ENCODE measurements at regions not wholly inside any gene's neighbourhood (a gene's known extent, or its start where the extent isn't known, plus 50 kb on each side); places are given as distances from the start of the nearest gene placed in this dataset.

GRCh38 chr5:99664972-99665371, 736.2 kb upstream of the CHD1 start:
- no peak overlapping the region for H2BK120ac ChIP-seq (ENCODE audit: low read depth, low read length, poor library complexity, severe bottlenecking)
- no peaks in the 10 kb centered on the region for H3K4me1 ChIP-seq (ENCODE audit: insufficient read depth, low read length)
- no peaks in the 10 kb centered on the region for H3K79me1 ChIP-seq (ENCODE audit: insufficient read depth, low read depth, low read length, poor library complexity, severe bottlenecking)
- Mint-ChIP-seq H3K4me3 (no peak overlapping the region), H3K36me3 (ENCODE audit: insufficient read depth in 1 of 3, low read depth in 3 of 3) (no peaks in the 10 kb centered on the region), H3K4me1 (no peaks in the 10 kb centered on the region), H3K27me3 (ENCODE audit: low read depth) (no peaks in the 10 kb centered on the region), H3K27ac (no peak overlapping the region), H3K9me3 (no peaks in the 10 kb centered on the region)
- H3K9ac ChIP-seq (ENCODE audit: extremely low read depth, insufficient read length, low read length): no peak overlapping the region
- H2BK5ac ChIP-seq (ENCODE audit: insufficient read length, low read length): no peak overlapping the region
- no peak overlapping the region for H2BK12ac ChIP-seq (ENCODE audit: insufficient read length, low read depth, low read length)
- no peak overlapping the region for H3K18ac ChIP-seq (ENCODE audit: insufficient read length, low read depth, low read length)
- DNase-seq: no peak
- no peaks in the 10 kb centered on the region for H3K23me2 ChIP-seq (ENCODE audit: insufficient read length, low read depth, low read length, poor library complexity, severe bottlenecking)
- no peak overlapping the region for H2AK5ac ChIP-seq (ENCODE audit: insufficient read length, low read length)
- no peak overlapping the region for H2BK15ac ChIP-seq (ENCODE audit: low read depth, low read length)
- H3K27ac ChIP-seq (ENCODE audit: insufficient read length, low read depth, low read length): no peak overlapping the region
- no peak overlapping the region for H2BK20ac ChIP-seq (ENCODE audit: low read depth, low read length, poor library complexity, severe bottlenecking)
- H4K8ac ChIP-seq (replicated peaks; ENCODE audit: insufficient read length, low read depth, low read length): no peak overlapping the region
- H3K27me3 ChIP-seq (ENCODE audit: insufficient read depth, low read length): no peaks in the 10 kb centered on the region
- H3T11ph ChIP-seq (ENCODE audit: low read length): no peak overlapping the region
- H3K23ac ChIP-seq (ENCODE audit: insufficient read length, low read depth, low read length): no peak overlapping the region
- H2AFZ ChIP-seq (ENCODE audit: low read length): no peak overlapping the region
- no peaks in the 10 kb centered on the region for H3K9me3 ChIP-seq (ENCODE audit: control insufficient read depth, low read depth, low read length)
- H4K5ac ChIP-seq (ENCODE audit: insufficient read length, low read depth, low read length): no peak overlapping the region
- H4K91ac ChIP-seq (ENCODE audit: insufficient read length, low read depth, low read length): no peak overlapping the region
- H3K79me2 ChIP-seq (ENCODE audit: insufficient read depth, low read length): no peaks in the 10 kb centered on the region
- H3K4ac ChIP-seq (ENCODE audit: low read depth, low read length): no peak overlapping the region
- no peak for TF ChIP-seq CTCF (conservative IDR thresholded peaks at IDR 0.05)
- no peak overlapping the region for H3K4me2 ChIP-seq (ENCODE audit: insufficient read depth, insufficient read length, low read length)
- no peak overlapping the region for H3K56ac ChIP-seq (ENCODE audit: insufficient read length, low read depth, low read length)
- no peak overlapping the region for H3K14ac ChIP-seq (ENCODE audit: insufficient read depth, low read length)
- H4K20me1 ChIP-seq (ENCODE audit: control insufficient read depth, insufficient read depth, insufficient read length): no peaks in the 10 kb centered on the region
